Spleen (tissue), 11 donors: ENCODE measurements at regions not wholly inside any gene's neighbourhood (a gene's known extent, or its start where the extent isn't known, plus 50 kb on each side); places are given as distances from the start of the nearest gene placed in this dataset.

Source experiments
- DNase-seq: peaks from one replicate; pipeline ENCODE4 v3.0.0-alpha.2; 2020
- H3K27ac ChIP-seq, 8 donors: fragments of 200-600 bp; sonication (generic) in 7 of 8; 1 replicate in 4 of 8; 2 replicates in 4 of 8; pipeline versions ENCODE4 v1.5.0 to v1.8.0; 2016 to 2021; ENCODE audit warnings: inconsistent platforms in 4 of 8, mild to moderate bottlenecking in 4 of 8, moderate library complexity in 1 of 8
- H3K27me3 ChIP-seq, 7 donors: fragments of 200-600 bp; sonication (generic) in 6 of 7; replicated peaks in 1 of 7; 1 replicate in 4 of 7; 2 replicates in 3 of 7; pipeline versions ENCODE4 v1.5.0 to v1.8.0; 2016 to 2021; ENCODE audit warnings: inconsistent platforms in 3 of 7, mild to moderate bottlenecking in 1 of 7
- H3K36me3 ChIP-seq, 6 donors: fragments of 200-600 bp; sonication (generic) in 5 of 6; 1 replicate in 4 of 6; 2 replicates in 2 of 6; pipeline versions ENCODE4 v1.5.0 to v1.8.0; 2016 to 2021; ENCODE audit warnings: inconsistent platforms in 2 of 6
- H3K4me1 ChIP-seq, 6 donors: fragments of 200-600 bp; sonication (generic) in 5 of 6; 1 replicate in 3 of 6; 2 replicates in 3 of 6; pipeline versions ENCODE4 v1.5.0 to v1.8.0; 2016 to 2021; ENCODE audit warnings: inconsistent platforms in 3 of 6
- H3K4me3 ChIP-seq, 8 donors: fragments of 200-600 bp; sonication (generic) in 7 of 8; 1 replicate in 4 of 8; 2 replicates in 4 of 8; pipeline versions ENCODE4 v1.5.0 to v1.8.0; 2016 to 2021; ENCODE audit warnings: inconsistent platforms in 4 of 8, mild to moderate bottlenecking in 4 of 8, moderate library complexity in 2 of 8
- H3K9me3 ChIP-seq, 8 donors: fragments of 200-600 bp; sonication (generic) in 7 of 8; 1 replicate in 4 of 8; 2 replicates in 4 of 8; pipeline versions ENCODE4 v1.5.0 to v1.8.0; 2016 to 2021; ENCODE audit warnings: inconsistent platforms in 4 of 8
- POLR2A ChIP-seq, 3 donors: fragments of 450-650 bp; IDR thresholded peaks; one replicate each; pipeline ENCODE4 v1.5.1; 2017; ENCODE audit warnings: antibody characterized with exemption in 3 of 3, mild to moderate bottlenecking in 1 of 3
- POLR2AphosphoS5 ChIP-seq, 3 donors: sonication (generic); formaldehyde crosslinking; IDR thresholded peaks; one replicate each; pipeline ENCODE4 v1.5.1; 2017; ENCODE audit warnings: antibody characterized with exemption in 3 of 3
- WGBS, 5 donors: extraction: QIAGEN DNeasy Blood & Tissue Kit in 3 of 5; methylation state at CpG; one replicate each; pipeline versions ENCODE4 v1.1.5 to v1.1.7; 2013 to 2018; 5-methylcytosine and 5-hydroxymethylcytosine counted together
- intact Hi-C: fragments of 100-400 bp; cut with DNase I; formaldehyde crosslinking; loops from one replicate; pipeline ENCODE4 v1.15.0; 2023; ENCODE audit warnings: low total_unique reads
- TF ChIP-seq, protein P1 (sequence below), 11 experiments: fragments of 200-600 bp in 7 of 11; fragments of 450-650 bp in 4 of 11; sonication (generic) in 4 of 11; IDR thresholded peaks in 8 of 11; conservative IDR thresholded peaks in 3 of 11; 1 replicate in 7 of 11; 2 replicates in 4 of 11; pipeline versions ENCODE4 v1.4.0 to v1.8.0; 2016 to 2021; ENCODE audit warnings: antibody characterized with exemption in 11 of 11, inconsistent platforms in 4 of 11, mild to moderate bottlenecking in 1 of 11
- donor health status: healthy with polysubstance abuse.
- donor health status: DM: no; HTN: no; CAD: no; lungs with moderate emphysema.
- donor health status: DM: no; HTN: no; CAD: no.
- donor health status: Bipolar disorder and iron deficiency.
- donor health status: healthy.
- donor health status: DM: no; HTN: no; CAD: no.
- donor health status: DM: yes; HTN: yes; CAD: no.

DNA sequence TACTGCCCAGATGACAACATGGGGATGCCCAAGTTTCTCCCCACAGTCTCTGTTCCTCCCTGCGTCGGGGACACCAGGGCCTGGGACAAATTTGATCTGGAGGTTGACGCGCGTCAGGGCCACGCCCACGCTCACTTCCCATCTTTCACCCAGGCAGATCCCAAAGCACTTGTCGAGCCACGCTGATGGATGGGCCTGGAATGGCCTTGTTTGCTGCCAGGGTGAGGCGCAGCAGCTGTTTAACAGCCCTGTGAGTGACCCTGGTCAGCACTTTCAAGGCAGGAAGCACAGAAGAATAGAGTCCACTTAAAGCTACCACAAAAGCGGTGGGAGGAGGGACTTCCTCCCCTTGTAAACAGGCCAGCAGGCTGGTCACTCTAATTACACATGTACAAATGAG is 324.7 kb upstream of the JARID2 start:
- Histone ChIP-seq H3K27me3 (no peaks in the 10 kb centered on the region), H3K4me3 (peak overlapping the region in 1 of 8 donors; percentile 50), H3K4me1 (peaks cover 3 to 80% (median 41%) of the 10 kb centered on the region in 6 donors), H3K9me3 (no peaks in the 10 kb centered on the region), H3K27ac (peak overlapping the region; percentile 64 to 96 (median 86)), H3K36me3 (no peaks in the 10 kb centered on the region)
- intact Hi-C loops: no loop called here
- 33 to 59% (median 46%) methylated on average over 5 to 11 of the region's 11 CpGs for WGBS, 5 donors
- DNase-seq: peak; percentile 92
- TF ChIP-seq, protein P1, sequence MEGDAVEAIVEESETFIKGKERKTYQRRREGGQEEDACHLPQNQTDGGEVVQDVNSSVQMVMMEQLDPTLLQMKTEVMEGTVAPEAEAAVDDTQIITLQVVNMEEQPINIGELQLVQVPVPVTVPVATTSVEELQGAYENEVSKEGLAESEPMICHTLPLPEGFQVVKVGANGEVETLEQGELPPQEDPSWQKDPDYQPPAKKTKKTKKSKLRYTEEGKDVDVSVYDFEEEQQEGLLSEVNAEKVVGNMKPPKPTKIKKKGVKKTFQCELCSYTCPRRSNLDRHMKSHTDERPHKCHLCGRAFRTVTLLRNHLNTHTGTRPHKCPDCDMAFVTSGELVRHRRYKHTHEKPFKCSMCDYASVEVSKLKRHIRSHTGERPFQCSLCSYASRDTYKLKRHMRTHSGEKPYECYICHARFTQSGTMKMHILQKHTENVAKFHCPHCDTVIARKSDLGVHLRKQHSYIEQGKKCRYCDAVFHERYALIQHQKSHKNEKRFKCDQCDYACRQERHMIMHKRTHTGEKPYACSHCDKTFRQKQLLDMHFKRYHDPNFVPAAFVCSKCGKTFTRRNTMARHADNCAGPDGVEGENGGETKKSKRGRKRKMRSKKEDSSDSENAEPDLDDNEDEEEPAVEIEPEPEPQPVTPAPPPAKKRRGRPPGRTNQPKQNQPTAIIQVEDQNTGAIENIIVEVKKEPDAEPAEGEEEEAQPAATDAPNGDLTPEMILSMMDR (IDR thresholded peaks at IDR 0.05 in 8 of 11, conservative IDR thresholded peaks at IDR 0.05 in 3 of 11): peak in 5 of 11 experiments; percentile 23 to 40 (median 31)
- no peak for TF ChIP-seq POLR2A (IDR thresholded peaks at IDR 0.05)
- TF ChIP-seq POLR2AphosphoS5 (IDR thresholded peaks at IDR 0.05): peak; percentile 88 to 95 (median 94)

DNA sequence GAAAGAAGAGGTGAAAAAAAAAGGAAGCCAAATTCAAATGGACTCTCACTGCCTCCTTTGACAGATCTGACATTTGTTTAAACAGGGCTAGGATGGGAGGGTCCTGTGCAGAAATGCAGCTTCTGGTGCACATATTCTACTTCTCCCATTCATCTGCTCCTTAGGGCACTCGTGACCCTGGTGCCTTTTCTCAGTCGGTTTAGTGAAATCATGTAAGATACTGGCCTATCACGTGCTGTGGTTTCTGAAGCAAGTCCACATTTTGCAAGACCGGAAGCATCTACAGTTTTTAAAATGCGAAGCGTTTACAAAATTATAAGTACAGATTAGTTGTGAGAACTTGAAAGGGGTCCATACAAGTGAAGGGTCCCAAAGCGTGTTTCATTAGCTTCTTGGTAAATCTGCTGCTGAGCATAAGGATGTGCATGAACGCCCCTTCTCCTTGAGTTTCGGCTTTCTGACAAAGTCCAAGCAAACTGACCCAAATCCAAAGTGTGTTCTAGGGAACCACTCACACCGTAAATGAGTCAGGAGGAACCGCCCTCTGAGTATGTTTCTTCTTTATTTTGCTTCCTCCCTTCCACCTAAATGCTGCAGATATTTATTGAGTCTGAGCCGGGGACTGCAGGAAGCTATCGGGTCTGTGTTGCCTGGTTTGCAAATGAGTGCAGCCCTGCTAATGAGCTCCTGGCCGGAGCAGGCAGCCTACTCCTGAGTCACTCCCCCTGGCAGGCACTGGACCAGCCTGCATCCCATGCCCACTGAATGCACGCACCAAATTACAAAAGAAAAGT is 323.8 kb upstream of the JARID2 start:
- H3K27ac ChIP-seq: peak overlapping the region; percentile 64 to 96 (median 86)
- H3K4me1 ChIP-seq: peaks cover 3 to 71% (median 41%) of the 10 kb centered on the region in 6 donors
- WGBS, 5 donors: 28 to 58% (median 47%) methylated on average over 15 of the region's 15 CpGs
- H3K27me3 ChIP-seq: no peaks in the 10 kb centered on the region
- TF ChIP-seq POLR2A (IDR thresholded peaks at IDR 0.05) (no peak), POLR2AphosphoS5 (IDR thresholded peaks at IDR 0.05) (peak in 1 of 3 donors; percentile 13)
- TF ChIP-seq, protein P1 (IDR thresholded peaks at IDR 0.05 in 8 of 11, conservative IDR thresholded peaks at IDR 0.05 in 3 of 11): no peak
- no peaks in the 10 kb centered on the region for H3K9me3 ChIP-seq
- DNase-seq: no peak
- H3K36me3 ChIP-seq: no peaks in the 10 kb centered on the region
- intact Hi-C loops: no loop called here
- peak overlapping the region in 2 of 8 donors; percentile 5 to 50 for H3K4me3 ChIP-seq

DNA sequence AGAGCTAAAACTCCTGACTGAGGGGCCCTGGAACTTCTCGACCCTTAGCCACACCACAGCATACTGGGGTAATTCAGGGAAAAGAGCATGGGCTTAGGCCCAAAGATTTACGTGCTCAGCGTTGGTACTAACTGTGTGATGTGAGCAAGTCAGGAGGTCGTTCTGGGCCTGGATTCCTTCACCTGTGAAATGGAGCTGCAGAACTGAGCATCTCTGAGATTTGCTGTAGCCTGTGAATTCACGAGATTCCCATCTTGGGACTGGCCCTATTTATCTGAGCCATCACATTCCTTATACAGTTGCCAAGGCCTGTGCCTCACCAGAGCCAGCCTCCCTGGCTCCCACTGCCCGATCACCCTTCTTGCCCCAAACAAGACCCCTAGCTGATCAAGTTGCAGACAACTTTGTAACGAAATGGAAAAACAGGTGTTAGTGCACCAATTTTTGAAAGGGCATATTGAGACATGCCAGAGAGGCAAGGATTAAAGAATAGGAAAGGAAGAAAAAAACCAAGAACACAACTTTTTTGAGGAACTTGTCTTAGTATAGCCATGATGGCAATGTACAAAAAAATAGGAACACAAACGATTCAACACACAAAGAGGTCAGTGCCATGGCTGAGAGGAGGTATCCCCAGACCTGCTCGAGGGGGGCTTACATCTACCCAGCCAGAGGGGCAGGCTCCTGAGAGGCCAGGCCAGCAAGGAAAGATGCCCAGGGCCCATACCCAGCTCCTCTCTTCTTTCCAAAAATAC is 323.0 kb upstream of the JARID2 start:
- Histone ChIP-seq H3K27ac (peak overlapping the region in 7 of 8 donors; percentile 83 to 96 (median 87)), H3K4me3 (peak overlapping the region in 1 of 8 donors; percentile 50), H3K4me1 (peaks cover 3 to 66% (median 37%) of the 10 kb centered on the region in 6 donors), H3K9me3 (no peaks in the 10 kb centered on the region), H3K36me3 (no peaks in the 10 kb centered on the region), H3K27me3 (no peaks in the 10 kb centered on the region)
- TF ChIP-seq POLR2A (IDR thresholded peaks at IDR 0.05): no peak
- TF ChIP-seq, protein P1 (IDR thresholded peaks at IDR 0.05 in 8 of 11, conservative IDR thresholded peaks at IDR 0.05 in 3 of 11): no peak
- no peak for TF ChIP-seq POLR2AphosphoS5 (IDR thresholded peaks at IDR 0.05)
- DNase-seq: no peak
- 65 to 88% (median 77%) methylated on average over 9 of the region's 9 CpGs for WGBS, 5 donors
- intact Hi-C loops: no loop called here
